CD4-positive, alpha-beta T cell treated with Interleukin-6 for 4 hours (primary cell): ENCODE measurements at regions not wholly inside any gene's neighbourhood (a gene's known extent, or its start where the extent isn't known, plus 50 kb on each side); places are given as distances from the start of the nearest gene placed in this dataset.
"Not testable (repeated sequence)": the region's sequence is repeated elsewhere in the genome, so short reads cannot be mapped to it uniquely, and the experiment has no call there.

ENCODE experiments used
- DNase-seq: peaks from one replicate; pipeline ENCODE4 v3.0.0-alpha.2; 2020; ENCODE audit warnings: mixed read lengths

GRCh38 chr7:148472406-148472805 lies 118.2 kb upstream of the C7orf33 start:
- no peak for DNase-seq

GRCh38 chr7:148473703-148474480 lies 116.7 kb upstream of the C7orf33 start:
- DNase-seq = no peak

- DNase-seq = no peak
These were observed 116.0 kb upstream of the C7orf33 start for GRCh38 chr7:148474481-148475025.

- no peak for DNase-seq
These were observed 112.0 kb upstream of the C7orf33 start for GRCh38 chr7:148478551-148478950.

- no peak for DNase-seq
These were observed 110.0 kb upstream of the C7orf33 start for GRCh38 chr7:148480479-148481146.

- no peak for DNase-seq
These were observed 109.4 kb upstream of the C7orf33 start for GRCh38 chr7:148481147-148481526.

GRCh38 chr7:148481971-148482626 lies 108.5 kb upstream of the C7orf33 start:
- DNase-seq = no peak

GRCh38 chr7:148483515-148484308 lies 106.9 kb upstream of the C7orf33 start:
- no peak for DNase-seq

- no peak for DNase-seq
These were observed 106.1 kb upstream of the C7orf33 start for GRCh38 chr7:148484486-148484885.

- DNase-seq = no peak
These were observed 104.9 kb upstream of the C7orf33 start for GRCh38 chr7:148485618-148486017.

GRCh38 chr7:148486937-148487336 lies 103.6 kb upstream of the C7orf33 start:
- no peak for DNase-seq

- no peak for DNase-seq
These were observed 102.7 kb upstream of the C7orf33 start for GRCh38 chr7:148487912-148488311.

- DNase-seq = no peak
These were observed 100.9 kb upstream of the C7orf33 start for GRCh38 chr7:148489678-148490077.

- no peak for DNase-seq
These were observed 98.3 kb upstream of the C7orf33 start for GRCh38 chr7:148492157-148492860.

GRCh38 chr7:148495605-148496004 lies 95.0 kb upstream of the C7orf33 start:
- DNase-seq = no peak

GRCh38 chr7:148500978-148501377 lies 89.6 kb upstream of the C7orf33 start:
- no peak for DNase-seq

- DNase-seq = no peak
These were observed 86.6 kb upstream of the C7orf33 start for GRCh38 chr7:148503900-148504487.

- DNase-seq = no peak
These were observed 84.8 kb upstream of the C7orf33 start for GRCh38 chr7:148505645-148506375.

GRCh38 chr7:148507064-148507573 lies 83.4 kb upstream of the C7orf33 start:
- DNase-seq = not testable (repeated sequence)

- DNase-seq = no peak
These were observed 82.8 kb upstream of the C7orf33 start for GRCh38 chr7:148507787-148508186.

- DNase-seq = no peak
These were observed 76.3 kb upstream of the C7orf33 start for GRCh38 chr7:148514236-148514635.
